LoVo (cell line): ENCODE measurements at regions not wholly inside any gene's neighbourhood (a gene's known extent, or its start where the extent isn't known, plus 50 kb on each side); places are given as distances from the start of the nearest gene placed in this dataset.
"Not testable (repeated sequence)": the region's sequence is repeated elsewhere in the genome, so short reads cannot be mapped to it uniquely, and the experiment has no call there.

Source experiments
- DNase-seq: peaks from one replicate; pipeline ENCODE4 v3.0.0-alpha.2; 2016; ENCODE audit warnings: low spot score

DNA sequence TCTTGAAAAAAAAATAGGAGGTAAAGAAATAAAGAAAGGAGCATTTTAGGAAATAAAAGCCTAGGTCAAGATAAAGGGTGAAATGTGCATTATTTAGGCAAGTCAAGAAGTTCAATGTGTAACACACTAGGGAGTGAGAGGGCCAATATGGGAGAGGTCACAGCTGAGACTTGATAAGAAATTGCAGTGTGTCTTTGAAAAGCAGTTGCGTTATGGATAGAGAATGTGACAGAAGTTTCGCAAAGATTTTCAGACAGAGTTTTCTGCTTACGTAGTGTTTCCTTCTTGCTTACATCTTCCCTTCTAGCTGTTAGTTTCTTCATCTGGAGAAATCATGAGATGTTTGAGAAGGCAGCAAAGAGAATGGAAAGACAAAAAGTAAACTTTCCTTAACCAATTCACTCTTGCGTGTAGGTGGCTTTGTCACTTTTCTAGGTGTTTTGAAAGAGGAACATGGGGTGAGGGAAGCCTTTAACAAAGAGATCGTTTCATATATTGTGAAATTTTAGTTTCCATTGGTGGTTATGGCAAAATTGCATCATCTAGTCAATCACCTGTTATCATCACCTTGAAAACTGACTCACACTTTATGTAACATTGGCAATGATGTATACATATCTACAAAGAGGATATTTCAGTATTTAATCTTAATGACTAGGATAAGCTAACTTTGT lies 975.5 kb downstream of the OLFM4 start:
- DNase-seq, result no peak

DNA sequence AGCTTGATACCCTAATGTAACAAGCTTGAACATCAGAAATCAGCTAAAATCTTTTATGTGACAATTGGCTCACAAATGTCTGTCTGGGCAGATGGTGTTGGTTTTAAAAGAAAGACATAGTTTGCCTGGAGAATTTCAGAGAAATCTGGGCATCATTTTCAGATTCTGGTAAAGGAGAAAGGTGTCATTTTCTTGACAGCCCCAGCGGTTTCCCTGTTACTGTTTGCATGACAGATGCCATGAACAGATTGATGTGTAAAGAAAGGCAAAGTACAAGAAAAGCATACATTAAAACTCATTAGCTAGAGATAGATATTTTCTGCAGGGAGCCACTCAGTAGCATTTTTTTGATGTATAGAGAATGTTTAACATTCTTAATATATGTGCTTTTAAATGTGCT lies 987.9 kb downstream of the OLFM4 start:
- DNase-seq, result no peak

DNA sequence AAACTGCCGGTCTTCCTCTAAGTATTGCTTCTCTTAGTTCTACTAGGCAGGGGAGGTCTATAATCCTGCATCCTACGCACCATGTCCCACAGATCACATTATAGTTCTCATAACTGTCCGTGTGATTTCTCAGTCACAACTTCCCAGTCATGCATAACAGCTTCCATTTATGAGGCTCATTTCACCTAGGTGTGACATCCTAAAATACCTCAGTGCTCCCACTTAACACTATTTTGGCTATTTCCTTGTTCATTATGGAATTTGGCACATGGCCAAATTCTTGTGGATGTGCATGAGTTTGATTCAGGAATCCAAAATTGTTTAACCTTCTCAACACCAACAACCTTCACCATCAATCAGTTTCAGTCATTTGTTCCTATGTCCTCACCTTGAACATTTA lies 989.9 kb downstream of the OLFM4 start:
- no peak for DNase-seq

DNA sequence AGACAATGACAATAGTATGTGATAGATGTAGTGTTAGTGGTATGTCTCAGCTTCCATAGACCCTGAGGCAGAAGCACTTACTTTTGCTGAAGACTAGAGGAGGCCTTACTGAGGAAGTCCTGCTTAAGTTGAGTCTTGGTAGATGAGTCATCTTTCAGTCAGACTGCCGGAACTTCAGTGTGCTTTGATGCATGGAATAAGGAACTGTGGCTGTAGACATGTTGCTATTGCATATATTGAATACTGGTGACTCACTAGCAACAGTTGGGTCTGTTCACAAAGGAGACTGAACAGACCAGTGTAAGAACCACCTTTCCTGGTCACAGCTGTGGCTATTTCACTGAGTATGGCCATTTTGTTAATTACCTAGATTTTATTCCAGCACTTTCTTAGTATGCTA lies 1000.6 kb downstream of the OLFM4 start:
- DNase-seq, result peak; percentile 37

DNA sequence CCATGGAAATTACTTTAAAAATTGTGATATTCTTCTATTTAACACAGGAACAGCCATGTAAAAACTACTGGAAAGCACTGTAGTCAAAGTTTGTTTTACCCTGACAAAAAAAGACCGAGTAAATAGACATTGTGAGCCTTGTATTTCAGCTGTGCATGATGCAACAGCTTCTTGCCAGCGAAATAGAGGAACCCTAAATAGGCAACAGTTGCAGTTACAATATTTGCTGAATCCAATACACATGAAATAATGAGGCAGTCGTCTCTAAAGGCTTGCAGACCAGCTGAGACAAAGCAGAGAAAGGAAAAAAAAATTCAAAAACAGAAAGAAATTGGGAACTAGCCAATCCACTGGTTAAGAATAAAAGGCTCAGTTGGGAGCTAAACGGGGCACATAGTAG lies 1001.1 kb downstream of the OLFM4 start:
- no peak for DNase-seq

DNA sequence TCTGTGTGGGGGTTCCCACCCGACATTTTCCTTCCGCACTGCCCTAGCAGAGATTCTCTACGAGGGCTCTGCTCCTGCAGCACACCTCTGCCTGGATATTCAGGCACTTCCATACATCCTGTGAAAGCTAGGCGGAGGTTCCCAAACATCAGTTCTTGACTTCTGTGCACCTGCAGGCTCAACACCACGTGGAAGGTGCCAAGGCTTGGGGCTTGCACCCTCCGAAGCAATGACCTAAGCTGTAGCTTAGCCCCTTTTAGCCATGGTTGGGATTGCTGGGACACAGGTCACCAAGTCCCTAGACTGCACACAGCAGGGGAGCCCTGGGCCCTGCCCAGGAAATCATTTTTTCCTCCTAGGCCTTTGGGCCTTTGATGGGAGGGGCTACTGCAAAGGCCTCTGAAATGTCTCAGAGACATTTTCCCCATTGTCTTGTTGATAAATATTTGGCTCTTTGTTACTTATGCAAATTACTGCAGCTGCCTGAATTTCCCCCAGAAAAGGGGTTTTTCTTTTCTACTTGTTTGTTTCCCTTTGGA lies 1004.8 kb downstream of the OLFM4 start:
- DNase-seq, result no peak

DNA sequence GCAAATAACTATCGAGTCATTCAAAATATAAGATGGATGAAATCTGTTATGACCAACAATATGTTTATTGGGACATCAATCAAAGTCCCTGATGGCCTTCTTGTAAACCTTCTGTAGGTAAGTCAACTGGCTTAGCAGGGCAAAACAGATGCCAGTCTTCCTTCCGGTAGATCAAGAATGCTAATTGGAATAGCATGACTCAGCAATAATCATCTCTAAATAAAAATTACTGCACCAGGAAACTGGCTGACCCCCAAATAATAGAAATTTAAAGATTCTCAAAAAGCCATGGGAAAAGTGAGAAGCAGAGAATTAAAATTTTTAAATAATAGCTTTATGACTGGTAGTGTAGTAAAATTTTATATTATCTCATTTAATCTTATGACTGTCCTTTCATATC lies 1005.4 kb downstream of the OLFM4 start:
- no peak for DNase-seq

DNA sequence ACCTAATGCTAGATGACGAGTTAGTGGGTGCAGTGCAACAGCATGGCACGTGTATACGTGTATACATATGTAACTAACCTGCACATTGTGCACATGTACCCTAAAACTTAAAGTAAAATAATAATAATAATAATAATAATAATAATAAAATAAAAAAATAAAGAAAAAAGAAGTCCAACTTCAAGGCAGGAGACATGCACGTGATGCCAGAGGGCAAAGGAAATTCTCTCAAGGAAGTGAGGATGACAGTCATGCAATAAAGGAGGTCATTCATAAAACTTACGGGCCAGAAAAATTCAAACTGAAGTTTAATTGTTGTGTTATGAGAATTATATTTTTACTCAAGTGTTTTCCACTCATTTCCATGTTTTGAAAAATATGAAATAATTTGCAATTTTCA lies 1028.8 kb downstream of the OLFM4 start:
- not testable (repeated sequence) for DNase-seq

DNA sequence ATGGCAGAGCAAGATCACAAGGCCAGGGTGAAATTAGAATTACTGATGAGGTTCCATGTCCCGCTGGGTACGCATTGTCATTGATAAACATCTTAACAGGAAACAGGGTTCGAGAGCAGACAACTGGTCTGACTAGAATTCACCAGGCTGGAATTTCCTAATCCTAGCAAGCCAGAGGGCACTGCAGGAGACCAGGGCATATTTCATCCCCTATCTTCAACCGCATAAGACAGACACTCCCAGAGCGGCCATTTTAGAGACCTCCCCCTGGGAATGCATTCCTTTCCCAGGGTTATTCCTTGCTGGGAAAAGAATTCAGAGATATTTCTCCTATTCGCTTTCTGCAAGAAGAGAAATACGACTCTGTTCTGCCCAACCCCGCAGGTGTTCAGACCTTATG lies 1041.3 kb downstream of the OLFM4 start:
- not testable (repeated sequence) for DNase-seq

DNA sequence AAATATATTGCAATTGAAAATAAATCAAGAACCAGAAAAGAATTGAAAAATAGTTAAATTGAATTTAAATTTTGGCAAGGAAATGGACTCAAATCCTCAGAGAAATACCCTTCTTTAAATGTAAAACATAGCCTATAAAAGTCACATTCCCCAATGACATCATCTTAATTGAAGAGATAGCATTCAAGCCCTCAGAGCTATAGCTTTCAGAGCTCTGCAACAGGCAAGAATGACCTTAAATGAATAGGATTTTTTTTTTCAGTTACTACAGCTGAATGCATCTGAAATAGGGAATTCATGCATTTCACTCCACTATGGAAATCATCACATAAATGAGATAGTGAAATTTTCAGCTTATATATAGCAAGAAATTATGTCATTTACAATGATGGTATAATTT lies 1049.0 kb downstream of the OLFM4 start:
- DNase-seq, result no peak

DNA sequence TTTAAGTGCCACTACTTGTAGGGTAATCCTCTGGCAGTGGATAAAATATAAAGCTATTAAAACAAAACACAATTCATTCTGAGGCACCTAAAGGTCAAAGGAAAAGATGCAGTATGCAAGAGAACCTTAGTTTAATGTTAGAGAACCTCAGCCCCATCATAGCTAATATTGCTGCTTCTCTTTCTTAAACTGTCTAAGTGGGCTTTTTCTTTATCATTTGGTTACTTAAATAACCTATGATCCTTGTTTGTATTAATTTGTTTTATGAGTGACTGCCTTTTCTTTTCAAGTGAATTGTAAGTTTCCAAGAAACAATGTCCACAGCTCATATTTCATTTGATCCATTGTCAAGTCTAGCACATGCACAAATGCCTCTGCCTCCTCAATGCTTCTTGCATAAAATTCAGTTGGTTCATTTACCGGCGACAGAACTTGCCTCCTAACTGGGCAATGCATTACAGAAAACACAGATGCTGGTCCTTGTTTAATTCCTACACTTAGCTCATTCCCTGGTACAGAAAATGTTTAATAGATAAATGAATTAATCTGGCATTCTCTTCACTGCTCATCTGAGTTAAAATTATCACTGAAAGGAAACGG lies 1049.8 kb downstream of the OLFM4 start:
- DNase-seq, result no peak

DNA sequence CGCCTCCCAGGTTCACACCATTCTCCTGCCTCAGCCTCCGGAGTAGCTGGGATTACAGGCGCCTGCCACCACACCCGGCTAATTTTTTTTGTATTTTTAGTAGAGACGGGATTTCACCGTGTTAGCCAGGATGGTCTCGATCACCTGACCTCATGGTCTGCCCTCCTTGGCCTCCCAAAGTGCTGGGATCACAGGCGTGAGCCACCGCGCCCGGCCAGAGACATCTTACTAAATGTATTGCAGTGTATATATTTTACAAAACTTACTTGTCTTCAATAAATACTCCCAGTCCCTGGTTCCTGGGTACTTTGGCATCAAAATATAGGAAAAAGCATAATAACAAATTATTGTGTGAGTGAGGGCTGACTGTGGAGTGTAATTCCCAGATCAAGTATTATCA lies 1053.7 kb downstream of the OLFM4 start:
- DNase-seq, result not testable (repeated sequence)

DNA sequence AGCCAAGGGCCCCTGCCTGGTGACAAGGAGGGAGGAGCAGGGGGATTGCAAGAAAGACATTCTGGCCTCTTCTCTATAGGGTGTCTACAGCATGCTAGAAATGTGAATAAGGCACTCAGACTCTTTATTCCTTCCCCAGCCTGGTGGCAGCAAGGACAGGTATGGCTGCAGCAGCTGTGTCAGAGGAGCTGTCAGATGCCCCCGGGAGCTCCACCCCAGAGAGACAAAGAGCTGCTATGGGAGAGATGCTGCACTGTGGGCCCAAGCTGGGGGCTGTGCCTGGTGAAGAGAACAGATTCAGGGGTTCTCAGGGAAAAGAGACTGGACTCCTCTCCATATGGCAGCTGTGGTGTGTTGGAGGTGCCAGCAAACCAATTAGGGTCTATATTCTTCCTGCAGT lies 1063.3 kb downstream of the OLFM4 start:
- no peak for DNase-seq

DNA sequence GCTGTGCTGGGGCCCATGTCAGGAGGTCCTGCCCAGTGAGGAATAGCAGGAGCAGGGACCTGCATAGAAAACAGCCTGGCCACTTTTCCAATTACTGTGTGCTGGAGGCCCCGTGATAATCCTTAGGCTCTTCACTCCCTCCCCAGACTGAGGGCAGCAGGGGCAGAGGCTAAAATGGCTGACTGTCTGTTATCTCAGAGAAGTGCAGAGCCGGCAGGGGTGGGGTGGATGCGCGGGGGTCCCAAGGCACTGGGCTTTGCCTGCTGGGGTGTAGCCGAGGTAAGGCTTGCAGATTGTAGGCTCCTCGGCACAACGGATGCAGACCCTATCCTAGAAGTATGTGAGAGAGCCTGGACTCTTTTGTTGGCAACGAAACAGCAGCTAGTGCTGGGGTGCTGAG lies 1064.1 kb downstream of the OLFM4 start:
- DNase-seq, result no peak

DNA sequence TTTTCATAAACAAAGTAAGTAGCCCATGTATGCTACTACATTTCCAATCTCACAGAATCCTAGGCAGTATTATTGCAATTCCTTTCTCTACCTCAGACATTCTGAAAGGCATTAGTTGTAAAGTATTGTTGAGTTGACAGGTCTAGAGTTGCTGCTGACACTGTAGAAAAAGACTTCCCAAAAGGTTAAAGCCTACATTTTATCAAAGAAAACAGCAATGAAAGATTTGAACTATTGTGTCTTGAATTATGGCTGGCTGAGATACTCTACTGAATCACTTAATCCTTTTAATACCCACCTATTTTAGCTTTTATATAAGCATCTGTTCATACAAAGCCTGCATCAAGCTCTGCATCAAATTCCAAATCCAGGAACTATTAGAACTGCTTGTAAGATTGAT lies 1082.0 kb downstream of the OLFM4 start:
- DNase-seq, result no peak

DNA sequence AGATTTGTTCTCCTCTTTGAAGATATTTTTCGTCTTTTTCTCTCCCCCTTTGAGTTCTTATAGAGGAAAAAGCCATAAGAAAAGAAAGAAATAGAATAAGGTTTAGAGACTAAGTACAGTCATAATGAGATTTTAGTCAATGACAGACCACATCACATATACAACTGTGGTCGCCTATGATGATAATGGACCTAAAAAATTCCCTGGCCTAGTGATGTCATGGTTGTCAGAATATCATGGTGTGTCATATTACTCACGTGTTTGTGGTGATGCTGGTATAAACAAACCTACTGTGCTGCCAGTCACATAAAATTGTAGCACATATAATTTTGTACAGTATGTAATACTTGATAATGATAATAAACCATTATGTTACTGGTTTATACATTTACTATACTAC lies 1096.1 kb downstream of the OLFM4 start:
- DNase-seq, result no peak

DNA sequence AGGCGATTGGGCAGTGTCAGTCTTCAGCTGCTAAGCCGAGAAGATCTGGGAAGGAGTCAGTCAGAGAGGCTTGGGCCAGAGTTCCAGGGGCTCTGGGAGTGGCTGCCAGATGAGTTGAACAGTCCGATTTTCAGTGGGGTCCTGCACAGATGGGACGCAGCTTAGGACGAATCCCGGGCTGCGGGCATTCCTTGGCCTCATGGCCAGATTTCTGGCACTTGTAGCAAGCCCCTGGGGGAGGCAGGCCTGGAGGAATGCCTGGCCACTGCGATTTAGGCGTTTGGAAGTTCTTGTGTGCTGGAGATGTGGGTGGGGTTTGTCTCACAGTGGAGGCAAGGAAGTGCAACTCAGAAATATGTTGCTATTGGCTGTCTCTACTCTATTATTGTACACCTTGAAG lies 1102.3 kb downstream of the OLFM4 start:
- not testable (repeated sequence) for DNase-seq

DNA sequence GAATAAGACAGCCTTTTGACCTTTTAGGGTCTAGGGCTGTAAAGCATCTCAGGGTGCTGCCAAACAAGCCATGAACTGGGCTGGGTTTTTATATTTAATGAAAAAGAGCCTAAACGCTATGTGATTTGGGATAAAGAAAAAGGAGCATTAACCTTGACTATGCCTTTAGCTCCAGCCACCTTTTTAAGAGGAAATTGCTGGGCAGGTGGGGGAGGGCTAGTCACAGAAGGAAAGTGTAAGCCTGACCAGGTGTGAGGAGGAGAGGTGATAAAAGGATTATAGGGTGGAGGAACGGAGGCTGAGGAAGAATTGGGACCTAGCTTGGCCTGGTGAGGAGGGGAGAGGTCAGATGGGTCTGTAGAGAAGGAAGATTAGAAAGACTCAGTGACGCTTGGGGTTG lies 1102.8 kb downstream of the OLFM4 start:
- not testable (repeated sequence) for DNase-seq

DNA sequence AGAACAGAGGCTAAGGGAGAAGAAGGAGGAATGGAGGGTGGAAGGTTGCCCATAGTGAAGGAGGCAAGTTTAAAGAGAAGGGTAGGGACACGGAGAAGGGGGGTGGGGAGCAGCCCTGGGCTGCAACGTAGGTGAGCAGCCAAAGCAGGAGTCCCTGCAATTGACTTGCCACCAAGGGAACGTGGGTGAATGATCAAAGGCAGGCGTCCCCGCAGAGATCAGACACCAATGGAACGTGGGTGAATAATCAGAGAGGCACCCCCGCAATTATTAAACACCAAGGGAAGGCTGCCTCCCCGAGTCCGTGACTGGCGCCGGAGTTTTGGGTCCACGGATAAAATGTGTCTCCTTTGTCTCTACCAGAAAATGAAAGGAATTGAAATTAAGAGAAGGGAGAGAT lies 1103.5 kb downstream of the OLFM4 start:
- not testable (repeated sequence) for DNase-seq

DNA sequence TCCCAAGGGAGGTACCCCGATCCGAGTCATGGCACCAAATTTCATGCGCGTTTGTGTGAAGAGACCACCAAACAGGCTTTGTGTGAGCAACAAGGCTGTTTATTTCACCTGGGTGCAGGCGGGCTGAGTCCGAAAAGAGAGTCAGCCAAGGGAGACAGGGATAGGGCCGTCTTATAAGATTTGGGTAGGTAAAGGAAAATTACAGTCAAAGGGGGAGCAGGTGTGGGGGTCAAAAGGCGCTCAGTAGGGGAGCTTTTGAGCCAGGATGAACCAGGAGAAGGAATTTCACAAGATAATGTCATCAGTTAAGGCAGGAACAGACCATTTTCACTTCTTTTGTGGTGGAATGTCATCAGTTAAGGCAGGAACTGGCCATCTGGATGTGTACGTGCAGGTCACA lies 1104.1 kb downstream of the OLFM4 start:
- DNase-seq, result not testable (repeated sequence)

DNA sequence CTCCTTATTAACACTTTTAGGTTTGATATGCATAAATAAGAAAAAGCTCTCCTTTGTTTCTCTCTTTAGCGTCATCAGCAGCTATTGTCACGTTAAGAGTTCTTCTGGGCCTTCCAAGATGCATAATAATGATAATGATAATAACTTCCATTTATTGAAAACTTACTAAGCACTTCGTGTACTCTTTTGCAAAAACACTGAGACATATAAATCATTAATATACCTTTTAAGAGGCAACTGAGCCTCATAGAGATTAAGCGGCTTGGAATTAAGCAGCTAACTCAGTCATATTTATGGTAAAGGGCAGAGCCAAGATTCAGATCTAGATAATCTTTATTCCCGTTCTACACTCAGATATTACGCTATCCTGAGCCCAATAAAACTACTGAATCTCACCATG lies 1105.1 kb downstream of the OLFM4 start:
- no peak for DNase-seq

DNA sequence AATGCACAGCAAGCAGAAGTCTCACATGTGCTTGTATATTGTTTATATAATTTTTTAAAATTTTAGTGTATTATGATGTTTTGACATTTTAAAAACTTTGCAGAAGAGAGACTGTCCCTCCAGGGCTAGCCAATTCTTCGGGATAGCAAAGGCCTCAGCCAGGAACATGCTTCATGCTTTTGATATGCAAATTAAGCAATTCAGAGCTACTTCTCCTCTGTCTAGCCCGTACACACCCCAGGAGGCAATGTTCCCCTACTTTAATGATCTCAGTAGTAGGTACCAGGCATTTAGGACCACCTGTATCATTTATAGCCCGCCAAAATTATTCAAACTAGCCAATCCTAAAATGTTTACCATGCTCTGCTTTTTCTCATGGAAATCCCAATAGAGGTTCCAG lies 1116.2 kb downstream of the OLFM4 start:
- DNase-seq, result no peak

DNA sequence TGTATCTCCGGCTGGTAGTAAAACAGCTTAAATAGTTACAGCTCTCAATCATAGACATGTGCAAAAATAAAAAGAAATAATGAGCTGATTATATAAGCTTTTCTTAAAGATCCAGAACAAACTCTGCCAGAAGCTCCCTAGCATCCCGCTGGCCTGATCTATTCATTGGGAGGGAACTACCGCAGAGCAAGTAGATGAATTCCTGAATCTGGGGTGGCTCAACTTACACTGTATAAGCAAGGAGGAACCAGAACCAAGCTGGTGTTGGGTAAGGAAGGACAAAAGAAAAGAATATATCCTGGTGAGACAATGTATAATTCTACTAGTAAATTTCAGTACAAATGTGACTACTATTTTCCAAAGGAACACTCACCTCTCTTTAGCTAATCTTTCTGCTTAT lies 1122.2 kb downstream of the OLFM4 start:
- DNase-seq, result no peak

DNA sequence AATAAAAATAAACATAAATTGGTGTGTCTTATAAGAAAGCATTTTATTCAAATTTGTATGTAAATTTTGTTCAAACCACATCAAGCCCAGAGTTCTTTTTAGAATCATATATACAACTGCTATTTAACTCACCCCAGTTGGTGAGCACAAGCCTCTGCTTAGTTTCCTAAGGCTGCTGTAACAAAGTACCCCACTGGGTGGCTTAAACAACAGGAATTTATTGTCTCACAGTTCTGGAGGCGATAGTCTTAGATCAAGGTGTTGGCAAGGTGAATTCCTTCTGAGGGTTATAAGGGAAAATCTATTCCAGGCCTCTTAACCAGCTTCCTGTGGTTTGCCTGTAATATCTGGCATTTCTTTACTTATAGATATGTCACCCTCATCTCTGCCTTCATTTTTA lies 1133.5 kb downstream of the OLFM4 start:
- no peak for DNase-seq
